Activated B cell treated with CpG ODN at 0.5 μM for 24 hours (primary cell): ENCODE measurements at regions not wholly inside any gene's neighbourhood (a gene's known extent, or its start where the extent isn't known, plus 50 kb on each side); places are given as distances from the start of the nearest gene placed in this dataset.

Source experiments
- ATAC-seq: fragments of 200-7000 bp; cut with Tn5 transposase; one replicate; pipeline ENCODE4 v1.10.0; 2021; ENCODE audit warnings: low read depth, mild to moderate bottlenecking, moderate library complexity
- CTCF ChIA-PET: fragments of 350-600 bp; sonication (Branson Sonifier 250); formaldehyde crosslinking; loops from one replicate; lab custom pipeline; 2021; ENCODE audit warnings: antibody characterized with exemption; lab: Charles Lee
- POLR2A ChIA-PET: fragments of 350-600 bp; sonication (Branson Sonifier 250); formaldehyde crosslinking; loops from one replicate; lab custom pipeline; 2021; ENCODE audit warnings: antibody characterized with exemption; lab: Charles Lee
- DNase-seq: peaks from one replicate; pipeline ENCODE4 v3.0.0; 2022
- H3K27ac Mint-ChIP-seq: one replicate; pipeline ENCODE4 v1.8.0; 2020; ENCODE audit warnings: mixed read lengths
- H3K27me3 Mint-ChIP-seq: one replicate; pipeline ENCODE4 v1.8.0; 2021; ENCODE audit warnings: mixed read lengths
- H3K36me3 Mint-ChIP-seq: one replicate; pipeline ENCODE4 v1.8.0; 2021; ENCODE audit warnings: low read depth, mixed read lengths
- H3K4me1 Mint-ChIP-seq: one replicate; pipeline ENCODE4 v1.8.0; 2021; ENCODE audit warnings: mixed read lengths
- H3K4me3 Mint-ChIP-seq: one replicate; pipeline ENCODE4 v1.8.0; 2020; ENCODE audit warnings: mild to moderate bottlenecking, mixed read lengths
- H3K9me3 Mint-ChIP-seq: one replicate; pipeline ENCODE4 v1.8.0; 2020; ENCODE audit warnings: mixed read lengths
- CTCF ChIP-seq: fragments of 200-600 bp; IDR thresholded peaks from one replicate; pipeline ENCODE4 v1.8.0; 2022; ENCODE audit warnings: antibody characterized with exemption, mild to moderate bottlenecking
- intact Hi-C: fragments of 100-400 bp; cut with micrococcal nuclease; formaldehyde crosslinking; loops from one replicate; pipeline ENCODE4 v1.15.1; 2024

GRCh38 chr2:196584903-196585302, 54.6 kb upstream of the CCDC150 start:
- ATAC-seq (no peak), DNase-seq (no peak)

DNA sequence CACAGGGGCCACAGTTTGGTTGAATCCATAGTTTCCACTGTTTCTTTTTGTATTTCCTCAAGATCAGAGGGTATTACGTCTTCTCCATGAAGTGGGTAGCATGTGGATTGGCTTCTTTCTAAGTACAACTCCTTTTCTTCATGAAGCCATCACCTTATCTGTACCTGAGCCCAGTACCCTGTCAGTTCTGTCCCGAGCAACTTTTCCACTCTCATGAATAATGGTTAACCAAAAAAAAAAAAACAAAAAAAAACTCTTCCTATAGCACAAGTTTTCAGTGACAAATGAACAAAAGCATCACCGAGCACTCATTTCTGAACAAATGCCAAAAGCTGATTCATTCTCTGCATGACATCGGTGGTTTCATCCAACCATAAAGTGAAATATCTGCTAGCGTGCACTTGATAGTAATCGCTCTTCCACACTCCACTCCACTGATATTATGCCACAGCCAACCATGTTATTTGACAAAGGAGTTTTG, 53.0 kb upstream of the CCDC150 start:
- ATAC-seq = no peak
- Mint-ChIP-seq H3K9me3 (no peaks in the 10 kb centered on the region), H3K4me1 (no peaks in the 10 kb centered on the region), H3K36me3 (no peaks in the 10 kb centered on the region), H3K4me3 (no peak overlapping the region), H3K27ac (no peak overlapping the region), H3K27me3 (peaks cover 37% of the 10 kb centered on the region)
- TF ChIP-seq CTCF = no peak
- intact Hi-C loops = no loop called here
- ChIA-PET CTCF (no interaction called here), POLR2A (no interaction called here)
- no peak for DNase-seq

More at GRCh38 chr2:196584903-196585302, 54.6 kb upstream of the CCDC150 start:
- ChIA-PET CTCF (no interaction called here), POLR2A (no interaction called here)
- no peak for TF ChIP-seq CTCF
- intact Hi-C loops = no loop called here
- Mint-ChIP-seq H3K27me3 (peaks cover 24% of the 10 kb centered on the region), H3K4me3 (no peak overlapping the region), H3K27ac (no peak overlapping the region), H3K36me3 (no peaks in the 10 kb centered on the region), H3K9me3 (peaks cover 3% of the 10 kb centered on the region), H3K4me1 (no peaks in the 10 kb centered on the region)

- H3K36me3 Mint-ChIP-seq = no peaks in the 10 kb centered on the region
- ATAC-seq = no peak
- intact Hi-C loops = no loop called here
These were observed 52.5 kb upstream of the CCDC150 start for GRCh38 chr2:196587056-196587455.

DNA sequence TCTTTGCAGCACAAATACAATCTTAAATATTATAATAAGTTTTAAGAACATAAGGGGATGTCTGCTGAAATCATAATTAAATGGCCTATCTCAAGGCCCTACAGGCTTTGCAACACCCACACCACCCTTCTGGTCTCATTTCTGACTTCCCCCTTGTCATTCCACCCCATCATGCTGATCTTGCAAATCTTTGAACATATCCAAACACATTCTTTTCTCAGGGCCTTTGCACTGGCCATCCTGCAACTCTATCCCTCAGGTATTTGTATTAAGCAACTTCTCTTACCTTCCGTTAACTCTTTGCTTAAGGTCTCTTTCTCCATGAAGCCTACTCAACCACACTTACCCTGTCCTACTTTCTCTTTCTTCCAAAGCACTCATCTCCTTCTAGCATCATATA, 51.8 kb upstream of the CCDC150 start:
- no peak for TF ChIP-seq CTCF
- Mint-ChIP-seq H3K4me1 (peaks cover 6% of the 10 kb centered on the region), H3K36me3 (no peaks in the 10 kb centered on the region), H3K27me3 (peaks cover 42% of the 10 kb centered on the region), H3K4me3 (no peak overlapping the region), H3K9me3 (no peaks in the 10 kb centered on the region), H3K27ac (no peak overlapping the region)
- ChIA-PET POLR2A (no interaction called here), CTCF (no interaction called here)
- DNase-seq (no peak), ATAC-seq (no peak)
- intact Hi-C loops = no loop called here

More at GRCh38 chr2:196587056-196587455, 52.5 kb upstream of the CCDC150 start:
- Mint-ChIP-seq H3K27ac (no peak overlapping the region), H3K4me3 (no peak overlapping the region), H3K9me3 (no peaks in the 10 kb centered on the region), H3K4me1 (peaks cover 2% of the 10 kb centered on the region), H3K27me3 (peaks cover 42% of the 10 kb centered on the region)
- no peak for DNase-seq
- POLR2A ChIA-PET = no interaction called here
- no peak for TF ChIP-seq CTCF
- CTCF ChIA-PET = no interaction called here

DNA sequence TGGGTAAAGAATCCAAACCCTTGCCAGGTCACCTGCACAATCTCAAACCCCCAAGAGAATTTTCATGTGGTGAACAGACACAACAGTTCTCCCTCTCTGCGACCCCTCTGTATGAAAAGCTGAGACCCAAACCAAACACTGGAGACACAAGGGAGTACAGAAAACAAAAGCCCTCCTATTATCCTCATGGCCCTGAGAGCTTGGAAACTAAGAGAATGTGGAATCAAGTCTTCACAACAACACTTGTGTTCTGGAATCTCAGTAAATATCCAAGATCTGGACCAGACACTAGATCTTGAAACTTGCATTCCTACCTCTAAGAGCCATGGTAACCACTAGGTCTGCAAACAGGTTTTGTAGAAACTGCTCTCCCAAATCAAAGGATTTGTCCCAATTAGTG, 50.1 kb upstream of the CCDC150 start:
- Mint-ChIP-seq H3K36me3 (no peaks in the 10 kb centered on the region), H3K9me3 (no peaks in the 10 kb centered on the region), H3K27ac (no peak overlapping the region), H3K4me1 (peaks cover 10% of the 10 kb centered on the region), H3K4me3 (no peak overlapping the region), H3K27me3 (peaks cover 46% of the 10 kb centered on the region)
- intact Hi-C loops = no loop called here
- DNase-seq = no peak
- ATAC-seq = no peak
- no peak for TF ChIP-seq CTCF
- POLR2A ChIA-PET = no interaction called here
- CTCF ChIA-PET = no interaction called here
